Inflammatory macrophage (primary cell): ENCODE measurements at regions not wholly inside any gene's neighbourhood (a gene's known extent, or its start where the extent isn't known, plus 50 kb on each side); places are given as distances from the start of the nearest gene placed in this dataset.

Source experiments
- DNase-seq, 2 donors: peaks; one replicate each; pipeline ENCODE4 v3.0.0-alpha.2; 2020 to 2022

GRCh38 chr11:134794192-134794591 lies 382.1 kb upstream of the B3GAT1 start:
- DNase-seq, result no peak

- DNase-seq, result no peak
These were observed 380.6 kb upstream of the B3GAT1 start for GRCh38 chr11:134792677-134793076.

- DNase-seq, result no peak
These were observed 380.0 kb upstream of the B3GAT1 start for GRCh38 chr11:134792044-134792443.

- DNase-seq, result no peak
These were observed 379.1 kb upstream of the B3GAT1 start for GRCh38 chr11:134791102-134791501.

- DNase-seq, result no peak
These were observed 377.1 kb upstream of the B3GAT1 start for GRCh38 chr11:134789104-134789503.

GRCh38 chr11:134786636-134787035 lies 374.6 kb upstream of the B3GAT1 start:
- no peak for DNase-seq

- DNase-seq, result no peak
These were observed 373.7 kb upstream of the B3GAT1 start for GRCh38 chr11:134785660-134786284.

GRCh38 chr11:134785059-134785458 lies 373.0 kb upstream of the B3GAT1 start:
- DNase-seq, result no peak

- DNase-seq, result no peak
These were observed 372.5 kb upstream of the B3GAT1 start for GRCh38 chr11:134784568-134784967.

- DNase-seq, result no peak
These were observed 372.0 kb upstream of the B3GAT1 start for GRCh38 chr11:134784046-134784445.

- no peak for DNase-seq
These were observed 371.2 kb upstream of the B3GAT1 start for GRCh38 chr11:134783234-134783633.

- DNase-seq, result no peak
These were observed 369.4 kb upstream of the B3GAT1 start for GRCh38 chr11:134781380-134781866.

- DNase-seq, result no peak
These were observed 368.6 kb upstream of the B3GAT1 start for GRCh38 chr11:134780486-134781147.

- no peak for DNase-seq
These were observed 367.1 kb upstream of the B3GAT1 start for GRCh38 chr11:134779179-134779578.

GRCh38 chr11:134768463-134768862 lies 356.4 kb upstream of the B3GAT1 start:
- no peak for DNase-seq

- no peak for DNase-seq
These were observed 353.5 kb upstream of the B3GAT1 start for GRCh38 chr11:134765565-134765964.

- no peak for DNase-seq
These were observed 352.9 kb upstream of the B3GAT1 start for GRCh38 chr11:134764966-134765365.

GRCh38 chr11:134764367-134764766 lies 352.3 kb upstream of the B3GAT1 start:
- no peak for DNase-seq

- DNase-seq, result no peak
These were observed 351.0 kb upstream of the B3GAT1 start for GRCh38 chr11:134763030-134763388.

GRCh38 chr11:134762248-134763029 lies 350.4 kb upstream of the B3GAT1 start:
- DNase-seq, result no peak

- DNase-seq, result no peak
These were observed 349.8 kb upstream of the B3GAT1 start for GRCh38 chr11:134761926-134762247.

GRCh38 chr11:134761386-134761785 lies 349.3 kb upstream of the B3GAT1 start:
- no peak for DNase-seq

- no peak for DNase-seq
These were observed 348.9 kb upstream of the B3GAT1 start for GRCh38 chr11:134760957-134761356.

- no peak for DNase-seq
These were observed 348.3 kb upstream of the B3GAT1 start for GRCh38 chr11:134760299-134760698.
